ENCODE measurements at regions not wholly inside any gene's neighbourhood (a gene's known extent, or its start where the extent isn't known, plus 50 kb on each side); places are given as distances from the start of the nearest gene placed in this dataset.

GRCh38 chr12:65630555-65630954 lies 193.7 kb upstream of the HMGA2 start (continued):
- TF ChIP-seq MAX (IDR thresholded peaks at IDR 0.05), result 0 out of 2 replicates have a peak, but pooled peaks have one; percentile 25

GRCh38 chr12:65631621-65632111 lies 192.6 kb upstream of the HMGA2 start:
- peak; percentile 97 for DNase-seq (ENCODE audit: low read depth, low spot score)
- ATAC-seq, result peak; percentile 84
- peak overlapping the region; percentile 57 for H3K4me2 ChIP-seq (ENCODE audit: low read length)
- BruUV-seq (replicated peaks), result no TSS peak
- H3K27me3 ChIP-seq (ENCODE audit: insufficient read depth, low read length), result no peaks in the 10 kb centered on the region
- no peaks in the 10 kb centered on the region for H3K9me2 ChIP-seq (ENCODE audit: insufficient read depth)
- H3K79me2 ChIP-seq (ENCODE audit: insufficient read depth, low read length), result peaks cover 3% of the 10 kb centered on the region; the same call in 1 of the 2 replicates
- peak overlapping the region; percentile 64 for H3K9ac ChIP-seq (ENCODE audit: low read length)
- POLR2A ChIA-PET, result interaction anchor here (0.7 to 2.1 kb wide), 9 partner anchors 8 to 304 kb away, joined by 3 to 10 read pairs (median 4); no protein-coding TSS in a partner anchor
- no peaks in the 10 kb centered on the region for H4K20me1 ChIP-seq (ENCODE audit: insufficient read depth)
- CTCF ChIA-PET, result interaction anchor here (0.6 kb wide), 1 partner anchor 29 kb away, joined by 3 read pairs; no protein-coding TSS in a partner anchor
- peak overlapping the region; percentile 97 for H3K27ac ChIP-seq (ENCODE audit: low read depth, low read length)
- H3K9me3 ChIP-seq (ENCODE audit: control insufficient read depth in 1 of 2, insufficient read depth in 1 of 2, low read depth in 1 of 2, low read length in 2 of 2), result peaks cover 0 to 10% of the 10 kb centered on the region in 2 experiments; a peak in 1 of 4 replicates
- no peak overlapping the region for H2AFZ ChIP-seq (ENCODE audit: low read depth, low read length, poor library complexity, severe bottlenecking)
- intact Hi-C loops (cut with micrococcal nuclease), result loop anchor here (2.0 kb wide), 1 partner anchor 29 kb away; no protein-coding TSS in a partner anchor
- RAD21 ChIA-PET (ENCODE audit: low non-redundant PET in 1 of 2, low total read pairs in 2 of 2, uncharacterized antibody in 2 of 2, unreplicated experiment in 2 of 2), result interaction anchor here in 1 of 2 experiments (0.5 kb wide), 1 partner anchor 15 kb away, joined by 5 read pairs; no protein-coding TSS in a partner anchor
- peaks cover 59 to 75% of the 10 kb centered on the region in 2 experiments for H3K4me1 ChIP-seq (ENCODE audit: control insufficient read depth in 1 of 2, insufficient read depth in 2 of 2, low read length in 2 of 2)
- H3K4me3 ChIP-seq (replicated peaks in 1 of 2; ENCODE audit: low read depth in 1 of 2, low read length in 2 of 2), result peak overlapping the region; percentile 7 to 16; a peak in 2 of 4 replicates
- peaks cover 0 to 16% of the 10 kb centered on the region in 2 experiments; a peak in 1 of 4 replicates for H3K36me3 ChIP-seq (ENCODE audit: control insufficient read depth in 1 of 2, insufficient read depth in 2 of 2, low read length in 2 of 2)
- TF ChIP-seq TCF7L2 (IDR thresholded peaks at IDR 0.05; ENCODE audit: borderline replicate concordance, extremely low read depth, insufficient read depth, insufficient read length), result peak; percentile 97
- peak; percentile 92 for TF ChIP-seq MAX (IDR thresholded peaks at IDR 0.05)
- TF ChIP-seq EGR1 (IDR thresholded peaks at IDR 0.05; ENCODE audit: low read depth), result peak; percentile 59; the same call in 1 of the 2 replicates
- peak; percentile 10 for TF ChIP-seq YY1 (IDR thresholded peaks at IDR 0.05; ENCODE audit: extremely low read depth, insufficient replicate concordance, low read depth, low read length)
- no peak for TF ChIP-seq EZH2phosphoT487 (IDR thresholded peaks at IDR 0.05; ENCODE audit: borderline replicate concordance)
- peak; percentile 97 for TF ChIP-seq CBX3 (IDR thresholded peaks at IDR 0.05; ENCODE audit: low read depth)
- TF ChIP-seq REST (IDR thresholded peaks at IDR 0.05; ENCODE audit: low read depth), result no peak
- TF ChIP-seq ZFX (IDR thresholded peaks at IDR 0.05), result no peak
- TF ChIP-seq CEBPB (IDR thresholded peaks at IDR 0.05; ENCODE audit: low read depth), result peak; percentile 96
- TF ChIP-seq ATF3 (IDR thresholded peaks at IDR 0.05), result no peak; the same call in 1 of the 2 replicates
- TF ChIP-seq ELF1 (IDR thresholded peaks at IDR 0.05; ENCODE audit: borderline replicate concordance, low read depth), result no peak
- TF ChIP-seq POLR2AphosphoS5 (IDR thresholded peaks at IDR 0.05; ENCODE audit: low read depth, low read length), result peak; percentile 55; the same call in 1 of the 2 replicates
- peak; percentile 88 for TF ChIP-seq SIN3A (IDR thresholded peaks at IDR 0.05; ENCODE audit: low read depth)
- TF ChIP-seq POLR2A (IDR thresholded peaks at IDR 0.05; ENCODE audit: borderline replicate concordance, extremely low read depth, insufficient read depth, insufficient read length), result no peak
- peak; percentile 83 for TF ChIP-seq SRF (IDR thresholded peaks at IDR 0.05; ENCODE audit: low read depth)
- peak; percentile 97 for TF ChIP-seq FOSL1 (IDR thresholded peaks at IDR 0.05; ENCODE audit: low read depth)
- TF ChIP-seq RAD21 (IDR thresholded peaks at IDR 0.05; ENCODE audit: low read depth), result peak; percentile 38; the same call in 1 of the 2 replicates
- TF ChIP-seq ZBTB33 (IDR thresholded peaks at IDR 0.05; ENCODE audit: extremely low read depth, insufficient replicate concordance, low read length), result no peak
- peak; percentile 98 for TF ChIP-seq JUND (IDR thresholded peaks at IDR 0.05)
- TF ChIP-seq ZNF274 (IDR thresholded peaks at IDR 0.05; ENCODE audit: low read depth, low read length), result no peak

Data from HCT116 (cell line).